PFSK-1 (cell line): ENCODE measurements at regions not wholly inside any gene's neighbourhood (a gene's known extent, or its start where the extent isn't known, plus 50 kb on each side); places are given as distances from the start of the nearest gene placed in this dataset.

Source experiments
- FOXP2 ChIP-seq: optimal IDR thresholded peaks from 2 replicates; pipeline ENCODE3; 2011; ENCODE audit warnings: borderline replicate concordance, control low read depth, inconsistent platforms; ENCODE audit not compliant: insufficient read depth; ENCODE audit errors: extremely low read length, extremely low read depth
- POLR2AphosphoS5 ChIP-seq: IDR thresholded peaks from 2 replicates; pipeline ENCODE4 v1.6.1; 2012; ENCODE audit warnings: low read depth, mild to moderate bottlenecking, control low read depth, low read length, moderate library complexity
- REST ChIP-seq, 2 experiments: IDR thresholded peaks; 2 replicates each; pipeline versions ENCODE4 v1.6.1 to v1.8.0; 2011 to 2012; ENCODE audit warnings: low read depth in 2 of 2, low read length in 2 of 2, control low read depth in 1 of 2, inconsistent platforms in 1 of 2, mild to moderate bottlenecking in 1 of 2, moderate library complexity in 1 of 2; ENCODE audit not compliant: insufficient read depth in 1 of 2
- SIN3A ChIP-seq: IDR thresholded peaks from 2 replicates; pipeline ENCODE4 v1.6.1; 2012; ENCODE audit warnings: mild to moderate bottlenecking, low read length, moderate library complexity, borderline replicate concordance; ENCODE audit not compliant: insufficient read depth
- TAF1 ChIP-seq: IDR thresholded peaks from 2 replicates; pipeline ENCODE4 v1.6.1; 2012; ENCODE audit warnings: low read length, control low read depth, borderline replicate concordance; ENCODE audit not compliant: insufficient read depth

- TF ChIP-seq POLR2AphosphoS5: no peak
- no peak for TF ChIP-seq FOXP2
- no peak for TF ChIP-seq REST (IDR thresholded peaks at IDR 0.05; ENCODE audit: insufficient read depth in 1 of 2, low read depth in 2 of 2, low read length in 2 of 2)
- no peak for TF ChIP-seq SIN3A
- no peak for TF ChIP-seq TAF1
Measured at GRCh38 chr3:192009903-192010302, 548.9 kb downstream of the PYDC2 start.

GRCh38 chr3:192010490-192010889 lies 549.5 kb downstream of the PYDC2 start:
- no peak for TF ChIP-seq FOXP2
- TF ChIP-seq SIN3A: no peak
- no peak for TF ChIP-seq POLR2AphosphoS5
- no peak for TF ChIP-seq TAF1
- TF ChIP-seq REST (IDR thresholded peaks at IDR 0.05; ENCODE audit: insufficient read depth in 1 of 2, low read depth in 2 of 2, low read length in 2 of 2): no peak

- TF ChIP-seq SIN3A (no peak), REST (IDR thresholded peaks at IDR 0.05; ENCODE audit: insufficient read depth in 1 of 2, low read depth in 2 of 2, low read length in 2 of 2) (no peak), POLR2AphosphoS5 (no peak), TAF1 (no peak), FOXP2 (no peak)
Measured at GRCh38 chr3:192011137-192011536, 550.2 kb downstream of the PYDC2 start.

- TF ChIP-seq POLR2AphosphoS5: no peak
- TF ChIP-seq FOXP2: no peak
- TF ChIP-seq REST (IDR thresholded peaks at IDR 0.05; ENCODE audit: insufficient read depth in 1 of 2, low read depth in 2 of 2, low read length in 2 of 2): no peak
- TF ChIP-seq TAF1: no peak
- no peak for TF ChIP-seq SIN3A
Measured at GRCh38 chr3:192013110-192013509, 552.1 kb downstream of the PYDC2 start.

- TF ChIP-seq TAF1 (no peak), FOXP2 (no peak), REST (IDR thresholded peaks at IDR 0.05; ENCODE audit: insufficient read depth in 1 of 2, low read depth in 2 of 2, low read length in 2 of 2) (no peak), POLR2AphosphoS5 (no peak), SIN3A (no peak)
Measured at GRCh38 chr3:192022412-192022811, 561.4 kb downstream of the PYDC2 start.
